Natural killer cell (primary cell): ENCODE measurements at regions not wholly inside any gene's neighbourhood (a gene's known extent, or its start where the extent isn't known, plus 50 kb on each side); places are given as distances from the start of the nearest gene placed in this dataset.
A peak's percentile ranks its signal among the peaks of the same experiment; 100 is the strongest.

Experiments used
- ATAC-seq, 3 donors: fragments of 150-1000 bp in 2 of 3; fragments of 200-7000 bp in 1 of 3; cut with Tn5 transposase; 1 replicate in 1 of 3; 2 replicates in 2 of 3; pipeline ENCODE4 v1.10.0; 2021; ENCODE audit warnings: mild to moderate bottlenecking in 2 of 3, moderate library complexity in 2 of 3
- DNase-seq, 2 donors: peaks; one replicate each; pipeline versions ENCODE4 v3.0.0 to v3.0.0-alpha.2; 2013 to 2021; ENCODE audit warnings: mixed read lengths in 1 of 2
- H3K27ac ChIP-seq: one replicate; pipeline ENCODE4 v1.5.1; 2013; ENCODE audit warnings: mild to moderate bottlenecking, low read length
- H3K27me3 ChIP-seq: one replicate; pipeline ENCODE4 v1.6.1; 2013; ENCODE audit warnings: low read length; ENCODE audit not compliant: control insufficient read depth, insufficient read depth
- H3K36me3 ChIP-seq: one replicate; pipeline ENCODE4 v1.6.1; 2013; ENCODE audit warnings: low read length; ENCODE audit not compliant: control insufficient read depth, insufficient read depth
- H3K4me1 ChIP-seq: one replicate; pipeline ENCODE4 v1.6.1; 2013; ENCODE audit warnings: low read length; ENCODE audit not compliant: control insufficient read depth, insufficient read depth
- H3K4me3 ChIP-seq: one replicate; pipeline ENCODE4 v1.5.1; 2013; ENCODE audit warnings: low read length
- H3K9me3 ChIP-seq: one replicate; pipeline ENCODE4 v1.6.1; 2013; ENCODE audit warnings: low read length; ENCODE audit not compliant: control insufficient read depth, insufficient read depth
- H3K27ac Mint-ChIP-seq, 2 donors: one replicate each; pipeline ENCODE4 v1.8.0; 2022; ENCODE audit warnings: mild to moderate bottlenecking in 2 of 2, mixed read lengths in 2 of 2, moderate library complexity in 1 of 2
- H3K27me3 Mint-ChIP-seq, 2 donors: one replicate each; pipeline ENCODE4 v1.8.0; 2022; ENCODE audit warnings: low read depth in 2 of 2, mixed read lengths in 2 of 2
- H3K36me3 Mint-ChIP-seq: one replicate; pipeline ENCODE4 v1.8.0; 2022; ENCODE audit warnings: mixed read lengths
- H3K4me1 Mint-ChIP-seq, 2 donors: one replicate each; pipeline ENCODE4 v1.8.0; 2022; ENCODE audit warnings: mixed read lengths in 2 of 2
- H3K4me3 Mint-ChIP-seq: one replicate; pipeline ENCODE4 v1.8.0; 2022; ENCODE audit warnings: mild to moderate bottlenecking, moderate library complexity, mixed read lengths
- H3K9me3 Mint-ChIP-seq, 2 donors: one replicate each; pipeline ENCODE4 v1.8.0; 2022; ENCODE audit warnings: mixed read lengths in 2 of 2
- CTCF ChIP-seq: fragments of 200-600 bp; IDR thresholded peaks from one replicate; pipeline ENCODE4 v1.8.0; 2022; ENCODE audit warnings: antibody characterized with exemption
- WGBS: methylation state at CpG from one replicate; pipeline ENCODE4 v1.1.7; 2013; ENCODE audit warnings: missing lambda C conversion rate; ENCODE audit not compliant: insufficient coverage; 5-methylcytosine and 5-hydroxymethylcytosine counted together
- intact Hi-C: fragments of 100-400 bp; cut with micrococcal nuclease; formaldehyde crosslinking; loops from one replicate; pipeline ENCODE4 v1.14.2; 2022

GRCh38 chr20:40760399-40760798 lies 71.4 kb upstream of the MAFB start:
- no peak overlapping the region for H3K4me3 ChIP-seq
- peaks cover 3 to 12% of the 10 kb centered on the region in 2 donors for H3K27me3 Mint-ChIP-seq
- H3K27ac ChIP-seq, result no peak overlapping the region
- intact Hi-C loops, result no loop called here
- H3K27ac Mint-ChIP-seq, result no peak overlapping the region
- no peaks in the 10 kb centered on the region for H3K9me3 Mint-ChIP-seq
- no peak for TF ChIP-seq CTCF
- H3K9me3 ChIP-seq, result no peaks in the 10 kb centered on the region
- peak in 1 of 3 donors; percentile 6 for ATAC-seq
- H3K36me3 ChIP-seq, result no peaks in the 10 kb centered on the region
- 94% methylated on average over 2 of the region's 3 CpGs for WGBS
- DNase-seq, result no peak
- H3K4me1 Mint-ChIP-seq, result peaks cover 33 to 37% of the 10 kb centered on the region in 2 donors
- no peaks in the 10 kb centered on the region for H3K36me3 Mint-ChIP-seq
- H3K4me1 ChIP-seq, result peaks cover 24% of the 10 kb centered on the region
- H3K27me3 ChIP-seq, result no peaks in the 10 kb centered on the region
- no peak overlapping the region for H3K4me3 Mint-ChIP-seq

GRCh38 chr20:40763646-40764295 lies 74.7 kb upstream of the MAFB start:
- Mint-ChIP-seq H3K4me3 (no peak overlapping the region), H3K27ac (no peak overlapping the region), H3K36me3 (no peaks in the 10 kb centered on the region), H3K4me1 (peaks cover 3 to 5% of the 10 kb centered on the region in 2 donors), H3K9me3 (no peaks in the 10 kb centered on the region), H3K27me3 (peaks cover 3 to 12% of the 10 kb centered on the region in 2 donors)
- no peak overlapping the region for H3K27ac ChIP-seq
- TF ChIP-seq CTCF, result no peak
- DNase-seq (no peak), ATAC-seq (no peak)
- H3K27me3 ChIP-seq, result no peaks in the 10 kb centered on the region
- WGBS, result 98% methylated on average over 10 of the region's 10 CpGs
- no peaks in the 10 kb centered on the region for H3K36me3 ChIP-seq
- H3K4me1 ChIP-seq, result peaks cover 8% of the 10 kb centered on the region
- H3K9me3 ChIP-seq, result no peaks in the 10 kb centered on the region
- intact Hi-C loops, result no loop called here
- no peak overlapping the region for H3K4me3 ChIP-seq

GRCh38 chr20:40765814-40766480 lies 76.9 kb upstream of the MAFB start:
- no peaks in the 10 kb centered on the region for H3K4me1 Mint-ChIP-seq
- Histone ChIP-seq H3K4me3 (no peak overlapping the region), H3K27ac (no peak overlapping the region), H3K27me3 (no peaks in the 10 kb centered on the region), H3K36me3 (no peaks in the 10 kb centered on the region), H3K4me1 (peaks cover 3% of the 10 kb centered on the region), H3K9me3 (no peaks in the 10 kb centered on the region)
- H3K27ac Mint-ChIP-seq, result no peak overlapping the region
- DNase-seq (no peak), ATAC-seq (no peak)
- intact Hi-C loops, result no loop called here
- no peaks in the 10 kb centered on the region for H3K9me3 Mint-ChIP-seq
- no peaks in the 10 kb centered on the region for H3K36me3 Mint-ChIP-seq
- no peak for TF ChIP-seq CTCF
- 58% methylated on average over 4 of the region's 4 CpGs for WGBS
- no peak overlapping the region for H3K4me3 Mint-ChIP-seq
- peaks cover 12 to 22% of the 10 kb centered on the region in 2 donors for H3K27me3 Mint-ChIP-seq
